IPS DF 19.7 (cell line): ENCODE measurements at regions not wholly inside any gene's neighbourhood (a gene's known extent, or its start where the extent isn't known, plus 50 kb on each side); places are given as distances from the start of the nearest gene placed in this dataset.

ENCODE experiments used
- DNase-seq: peaks from one replicate; pipeline ENCODE4 v3.0.0-alpha.2; 2013; ENCODE audit warnings: low read depth, low spot score

GRCh38 chr21:20330652-20331051, 667.6 kb upstream of the NCAM2 start:
- DNase-seq, result no peak

- DNase-seq, result no peak
These were observed 663.6 kb upstream of the NCAM2 start for GRCh38 chr21:20334585-20334984.

- no peak for DNase-seq
These were observed 656.8 kb upstream of the NCAM2 start for GRCh38 chr21:20341431-20341830.

DNA sequence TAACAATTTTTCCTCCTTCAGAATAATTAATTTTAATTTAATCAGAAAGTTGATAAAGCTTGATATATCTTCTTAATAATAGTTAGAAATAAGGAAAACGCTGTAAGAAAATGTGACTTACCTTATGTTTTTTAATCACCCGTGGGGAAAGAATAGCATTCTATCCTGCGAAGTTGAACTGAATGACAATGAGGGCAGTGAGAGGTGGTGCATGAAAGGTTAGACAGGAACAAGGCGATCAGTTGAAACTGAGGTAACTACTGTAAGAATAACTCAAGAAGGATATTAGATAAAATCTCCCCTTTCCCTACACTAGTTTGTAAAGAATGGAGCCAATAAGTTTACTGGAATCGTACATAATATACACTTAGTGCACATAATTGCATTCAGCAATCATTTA, 655.0 kb upstream of the NCAM2 start:
- DNase-seq, result no peak

DNA sequence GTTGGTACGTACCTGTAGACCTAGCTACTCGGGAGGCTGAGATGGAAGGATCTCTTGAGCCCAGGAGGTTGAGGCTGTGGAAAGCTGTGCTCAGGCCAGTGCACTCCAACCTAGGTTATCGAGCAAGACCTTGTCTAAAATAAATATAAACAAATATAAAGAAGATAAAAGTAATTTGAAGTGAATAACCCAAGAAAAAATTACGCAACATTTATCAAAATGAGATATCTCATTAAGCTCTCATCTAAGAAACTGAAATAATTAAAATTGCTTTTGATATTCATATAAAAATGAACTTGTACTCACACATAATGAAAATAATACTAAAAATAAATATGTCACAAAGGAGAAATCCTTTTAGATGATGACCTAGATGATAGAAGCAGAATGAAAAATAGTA, 647.1 kb upstream of the NCAM2 start:
- DNase-seq, result no peak

- no peak for DNase-seq
These were observed 644.9 kb upstream of the NCAM2 start for GRCh38 chr21:20353351-20353750.

DNA sequence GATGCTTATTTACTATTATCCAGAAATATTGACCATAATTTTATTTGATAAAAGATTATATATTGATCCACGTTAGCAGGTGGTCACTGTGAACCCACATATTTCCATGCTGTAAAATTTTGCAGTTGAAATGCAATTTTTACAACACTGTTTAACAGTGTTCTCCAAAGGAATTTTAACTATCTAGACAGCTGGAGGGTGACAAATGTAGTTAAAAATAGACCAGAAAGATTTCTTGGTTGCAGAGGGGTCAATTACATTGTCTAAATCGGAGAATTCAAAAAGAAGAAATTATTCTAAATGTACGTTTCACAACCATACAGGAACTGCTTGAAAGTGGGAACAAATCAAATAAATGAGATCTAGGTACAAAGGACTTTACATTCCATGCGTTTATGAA, 625.2 kb upstream of the NCAM2 start:
- no peak for DNase-seq

DNA sequence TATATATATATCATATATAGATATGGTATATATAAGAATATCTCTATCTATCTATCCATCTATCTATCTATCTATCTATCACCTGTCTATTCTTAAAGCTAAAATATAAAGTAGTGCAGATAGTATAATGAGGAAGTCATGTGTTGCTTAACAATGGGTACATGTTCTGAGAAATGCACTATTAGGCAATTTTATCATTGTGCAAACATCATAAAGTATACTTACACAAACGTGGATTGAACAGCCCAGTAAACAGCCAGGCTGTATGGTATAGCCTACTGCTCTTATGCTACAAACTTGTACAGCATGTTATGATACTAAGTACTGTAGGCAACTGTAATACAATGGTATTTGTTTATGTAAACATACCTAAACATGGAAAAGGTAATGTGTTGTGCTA, 621.0 kb upstream of the NCAM2 start:
- DNase-seq, result no peak

GRCh38 chr21:20388400-20388799, 609.8 kb upstream of the NCAM2 start:
- DNase-seq, result no peak

- no peak for DNase-seq
These were observed 601.4 kb upstream of the NCAM2 start for GRCh38 chr21:20396798-20397197.

- no peak for DNase-seq
These were observed 593.3 kb upstream of the NCAM2 start for GRCh38 chr21:20404915-20405314.

DNA sequence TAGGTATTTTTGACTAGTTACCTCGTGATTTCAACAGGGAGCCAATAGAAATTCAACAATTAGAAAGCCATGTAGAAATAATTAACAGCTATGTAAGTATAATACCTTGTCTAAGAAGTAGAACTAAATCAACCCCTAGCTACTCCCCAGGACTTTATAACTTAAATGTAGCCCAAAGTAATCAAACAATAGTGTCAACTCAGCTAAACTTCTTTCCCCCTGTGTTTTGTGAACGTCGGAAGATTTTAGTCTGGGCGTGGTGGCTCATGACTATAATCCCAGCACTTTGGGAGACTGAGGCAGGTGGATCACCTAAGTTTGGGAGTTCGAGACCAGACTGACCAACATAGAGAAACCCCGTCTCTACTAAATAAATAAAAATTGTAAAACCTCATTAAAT, 579.9 kb upstream of the NCAM2 start:
- no peak for DNase-seq

DNA sequence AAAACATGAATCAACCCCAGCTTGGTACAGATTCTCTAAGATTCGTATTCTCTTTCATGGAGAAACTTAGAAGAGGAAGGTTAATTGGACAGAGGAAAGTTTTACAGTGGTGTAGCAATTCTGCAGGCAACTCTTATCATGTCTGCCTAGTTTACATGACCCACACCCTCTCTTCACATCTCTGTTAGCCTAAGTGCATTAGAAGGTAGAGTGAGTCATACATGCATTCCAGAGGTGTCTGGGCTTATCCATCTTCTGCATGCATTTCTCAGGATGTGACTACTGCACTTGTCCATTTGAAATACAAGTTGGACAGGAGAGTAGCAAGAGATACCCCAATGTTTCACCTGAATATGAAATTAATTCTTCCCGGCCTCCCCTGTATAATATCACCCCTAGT, 578.4 kb upstream of the NCAM2 start:
- no peak for DNase-seq

DNA sequence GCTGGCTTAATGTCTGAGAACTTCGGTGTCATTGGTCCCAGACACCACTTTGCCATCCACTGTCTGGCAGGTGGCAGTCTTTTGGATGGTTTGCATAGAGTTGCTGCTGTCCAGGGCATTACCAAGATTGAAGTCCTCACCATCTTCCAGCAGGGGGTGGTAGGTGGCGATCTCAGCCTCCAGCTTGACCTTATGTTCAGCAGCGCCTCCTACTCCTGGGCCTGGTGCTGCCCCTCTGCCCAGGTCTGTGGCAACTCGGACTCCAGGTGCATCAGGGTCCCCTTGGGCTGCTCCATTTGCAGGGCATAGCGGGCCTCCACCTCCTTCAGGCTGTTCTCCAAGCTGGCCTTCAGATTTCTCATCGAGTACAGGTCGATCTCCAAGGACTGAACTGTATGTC, 573.3 kb upstream of the NCAM2 start:
- no peak for DNase-seq

DNA sequence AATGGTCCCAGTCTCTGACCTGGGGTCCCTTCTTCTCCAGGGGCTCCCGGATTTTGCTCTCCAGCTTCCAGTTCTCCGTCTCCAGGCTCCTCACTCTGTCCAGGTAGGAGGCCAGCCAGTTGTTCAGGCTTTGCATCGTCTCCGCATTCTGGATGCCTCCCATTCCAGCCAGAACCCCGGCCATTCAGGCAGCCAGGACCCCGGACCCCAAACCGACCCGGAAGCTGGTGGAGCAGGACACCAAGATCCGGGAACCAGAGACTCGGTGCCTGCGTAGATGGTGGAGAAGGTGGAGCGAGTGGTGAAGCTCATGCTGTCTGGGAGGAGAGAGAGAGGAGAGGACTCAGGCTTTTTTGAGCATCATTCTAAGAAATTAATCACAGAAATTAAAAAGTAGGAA, 572.4 kb upstream of the NCAM2 start:
- no peak for DNase-seq

- no peak for DNase-seq
These were observed 557.9 kb upstream of the NCAM2 start for GRCh38 chr21:20440338-20440737.

DNA sequence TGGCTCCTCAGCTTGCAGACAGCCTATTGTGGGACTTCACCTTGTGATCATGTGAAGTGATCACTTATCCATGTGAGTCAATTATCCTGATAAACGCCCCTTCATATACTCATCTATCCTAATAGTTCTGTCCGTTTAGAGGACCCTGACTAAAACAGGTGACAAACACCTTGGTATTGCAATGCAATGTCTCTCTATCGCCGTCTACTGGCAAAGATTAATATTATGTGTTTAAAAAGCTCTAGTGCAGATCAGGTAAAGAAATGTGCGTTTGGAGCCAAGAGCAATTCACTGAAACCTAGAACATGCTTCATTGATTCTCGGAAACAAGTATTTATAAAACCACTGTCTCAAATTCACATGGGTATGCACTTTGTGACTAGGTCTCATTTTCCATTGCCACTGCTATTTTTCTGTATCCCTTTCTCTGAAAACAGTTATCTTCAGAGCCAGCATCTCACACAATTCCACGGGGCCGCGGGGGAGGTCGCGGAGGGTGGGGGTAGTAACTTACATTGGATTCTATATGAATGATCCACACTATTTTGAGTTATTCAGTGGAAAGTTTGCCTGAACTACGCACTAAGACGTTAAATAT, 554.6 kb upstream of the NCAM2 start:
- peak; percentile 17 for DNase-seq

DNA sequence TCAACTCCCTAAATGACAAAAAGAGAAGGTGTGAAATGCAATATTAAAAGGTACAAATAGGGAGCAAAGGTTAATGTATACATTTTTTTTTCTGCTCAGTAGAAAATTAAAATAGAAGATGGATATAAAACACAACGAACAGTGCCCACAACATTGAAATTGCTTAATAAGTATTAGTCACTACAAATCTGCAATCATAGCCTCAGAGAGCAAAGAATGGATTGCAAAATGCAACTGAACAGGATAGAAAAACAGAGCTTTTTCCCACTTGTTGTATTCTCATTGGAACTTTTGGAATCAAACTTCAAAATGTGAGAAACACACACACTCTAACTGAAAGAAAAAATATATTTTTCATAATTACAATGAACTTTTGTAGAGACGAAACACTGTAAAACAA, 552.2 kb upstream of the NCAM2 start:
- no peak for DNase-seq

DNA sequence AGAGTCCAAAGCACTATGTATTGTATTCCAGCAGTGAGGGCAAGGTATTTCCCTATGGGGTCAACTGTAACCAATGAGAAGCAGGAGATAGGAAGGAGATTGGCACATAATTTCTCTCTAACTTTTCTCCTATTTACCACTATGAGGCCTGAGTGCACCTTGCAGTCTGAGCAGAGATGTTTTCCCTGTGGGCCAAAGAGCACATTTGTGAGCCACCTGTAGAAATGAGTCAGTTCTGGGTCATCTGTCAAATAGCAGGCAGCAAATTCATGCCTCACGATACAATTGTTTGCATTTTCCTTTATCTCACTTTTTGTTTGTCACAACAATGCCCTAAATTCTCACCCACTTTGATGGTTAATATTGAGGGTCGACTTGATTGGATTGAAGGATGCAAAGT, 547.2 kb upstream of the NCAM2 start:
- DNase-seq, result no peak

- DNase-seq, result no peak
These were observed 545.3 kb upstream of the NCAM2 start for GRCh38 chr21:20452935-20453334.

GRCh38 chr21:20459838-20460237, 538.4 kb upstream of the NCAM2 start:
- DNase-seq, result no peak

- DNase-seq, result no peak
These were observed 534.8 kb upstream of the NCAM2 start for GRCh38 chr21:20463362-20463761.

DNA sequence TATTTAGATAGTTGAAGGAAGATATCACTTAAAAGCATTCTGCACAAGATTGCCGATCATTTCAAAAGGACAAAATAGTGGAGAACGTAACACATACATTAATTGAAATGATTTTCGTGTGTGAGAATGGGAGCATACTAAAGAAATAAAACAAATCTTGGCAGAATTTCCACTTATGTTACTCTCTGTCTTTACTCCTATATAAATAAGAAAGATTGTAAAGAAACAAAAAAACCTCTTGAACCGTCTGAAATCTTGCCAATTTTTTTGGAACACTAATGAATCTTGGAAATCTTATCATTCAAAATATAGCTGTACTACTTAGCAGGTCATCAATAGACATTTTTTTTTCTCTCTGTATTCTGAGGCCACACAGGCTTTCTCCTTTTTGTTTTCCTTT, 528.8 kb upstream of the NCAM2 start:
- DNase-seq, result no peak

GRCh38 chr21:20486303-20486702, 511.9 kb upstream of the NCAM2 start:
- no peak for DNase-seq
